ENCODE measurements at regions not wholly inside any gene's neighbourhood (a gene's known extent, or its start where the extent isn't known, plus 50 kb on each side); places are given as distances from the start of the nearest gene placed in this dataset.
"Not testable (repeated sequence)": the region's sequence is repeated elsewhere in the genome, so short reads cannot be mapped to it uniquely, and the experiment has no call there.

DNA sequence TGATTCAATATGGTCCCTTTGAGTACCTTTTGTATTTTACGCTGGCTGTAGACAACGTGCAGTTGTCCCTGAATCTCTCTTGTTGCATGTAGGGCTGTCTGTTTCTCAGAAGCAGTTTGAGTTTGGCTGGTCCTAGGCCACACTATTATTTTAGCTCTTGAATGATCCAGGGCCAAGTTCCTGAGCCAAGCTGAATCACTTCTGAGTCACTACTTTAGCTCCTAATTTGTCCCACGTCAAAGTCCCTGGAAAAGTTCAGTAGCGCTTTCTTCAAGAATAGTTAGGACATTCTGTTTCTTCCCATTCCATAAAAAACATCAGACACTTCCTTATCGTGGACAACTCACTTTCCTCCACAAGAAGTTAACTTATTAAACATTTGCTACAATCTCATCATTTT, 168.2 kb downstream of the RBMY1A1 start:
- not testable (repeated sequence) for TF ChIP-seq POLR2AphosphoS5, POLR2A, TAF1, POU2F2 (IDR thresholded peaks at IDR 0.05; ENCODE audit: low read depth, low read length)

Measured in GM12891 (cell line).